ENCODE measurements at regions not wholly inside any gene's neighbourhood (a gene's known extent, or its start where the extent isn't known, plus 50 kb on each side); places are given as distances from the start of the nearest gene placed in this dataset.

- no peak overlapping the region for H3K4me2 ChIP-seq (ENCODE audit: low read length)
- no peak overlapping the region for H3K4me3 ChIP-seq (ENCODE audit: insufficient read depth, low read depth, low read length)
- no peaks in the 10 kb centered on the region for H3K4me1 Mint-ChIP-seq (ENCODE audit: low read depth, unreplicated experiment)
- no peaks in the 10 kb centered on the region for H3K36me3 ChIP-seq (ENCODE audit: insufficient read depth, low read length)
- H2AFZ ChIP-seq (ENCODE audit: low read depth, low read length), result no peak overlapping the region
- H3K9ac ChIP-seq (ENCODE audit: low read length), result no peak overlapping the region
- no peak for DNase-seq (ENCODE audit: low read depth)
- H3K9me3 ChIP-seq (ENCODE audit: insufficient read depth, low read depth, low read length), result peaks cover 3% of the 10 kb centered on the region
- no peak overlapping the region for H3K27ac Mint-ChIP-seq (ENCODE audit: unreplicated experiment)
- H3K27me3 Mint-ChIP-seq (ENCODE audit: low read depth, unreplicated experiment), result peaks cover 38% of the 10 kb centered on the region
- no peak overlapping the region for H3K4me3 Mint-ChIP-seq (ENCODE audit: unreplicated experiment)
- no peaks in the 10 kb centered on the region for H4K20me1 ChIP-seq (ENCODE audit: insufficient read depth, low read length)
- no peaks in the 10 kb centered on the region for H3K4me1 ChIP-seq (ENCODE audit: insufficient read depth, low read length)
- no peak for TF ChIP-seq EZH2 (IDR thresholded peaks at IDR 0.05; ENCODE audit: insufficient read depth, low read length)
- TF ChIP-seq, protein P1, sequence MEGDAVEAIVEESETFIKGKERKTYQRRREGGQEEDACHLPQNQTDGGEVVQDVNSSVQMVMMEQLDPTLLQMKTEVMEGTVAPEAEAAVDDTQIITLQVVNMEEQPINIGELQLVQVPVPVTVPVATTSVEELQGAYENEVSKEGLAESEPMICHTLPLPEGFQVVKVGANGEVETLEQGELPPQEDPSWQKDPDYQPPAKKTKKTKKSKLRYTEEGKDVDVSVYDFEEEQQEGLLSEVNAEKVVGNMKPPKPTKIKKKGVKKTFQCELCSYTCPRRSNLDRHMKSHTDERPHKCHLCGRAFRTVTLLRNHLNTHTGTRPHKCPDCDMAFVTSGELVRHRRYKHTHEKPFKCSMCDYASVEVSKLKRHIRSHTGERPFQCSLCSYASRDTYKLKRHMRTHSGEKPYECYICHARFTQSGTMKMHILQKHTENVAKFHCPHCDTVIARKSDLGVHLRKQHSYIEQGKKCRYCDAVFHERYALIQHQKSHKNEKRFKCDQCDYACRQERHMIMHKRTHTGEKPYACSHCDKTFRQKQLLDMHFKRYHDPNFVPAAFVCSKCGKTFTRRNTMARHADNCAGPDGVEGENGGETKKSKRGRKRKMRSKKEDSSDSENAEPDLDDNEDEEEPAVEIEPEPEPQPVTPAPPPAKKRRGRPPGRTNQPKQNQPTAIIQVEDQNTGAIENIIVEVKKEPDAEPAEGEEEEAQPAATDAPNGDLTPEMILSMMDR (IDR thresholded peaks at IDR 0.05; ENCODE audit: insufficient read depth, low read depth, low read length), result no peak
- H3K36me3 Mint-ChIP-seq (ENCODE audit: low read depth, unreplicated experiment), result no peaks in the 10 kb centered on the region
- H3K79me2 ChIP-seq (ENCODE audit: insufficient read depth, low read length), result no peaks in the 10 kb centered on the region
- H3K9me3 Mint-ChIP-seq (ENCODE audit: unreplicated experiment), result peaks cover 8% of the 10 kb centered on the region
- H3K27me3 ChIP-seq (ENCODE audit: insufficient read depth, low read length), result peaks cover 19% of the 10 kb centered on the region
- no peak overlapping the region for H3K27ac ChIP-seq (ENCODE audit: low read depth, low read length)
- no peak for FAIRE-seq
These were observed 283.0 kb upstream of the RTL1 start for GRCh38 chr14:101186544-101186943.

- no peak for DNase-seq (ENCODE audit: low read depth)
- Histone ChIP-seq H3K9ac (ENCODE audit: low read length) (no peak overlapping the region), H4K20me1 (ENCODE audit: insufficient read depth, low read length) (no peaks in the 10 kb centered on the region), H2AFZ (ENCODE audit: low read depth, low read length) (no peak overlapping the region), H3K4me1 (ENCODE audit: insufficient read depth, low read length) (no peaks in the 10 kb centered on the region), H3K4me3 (ENCODE audit: insufficient read depth, low read depth, low read length) (no peak overlapping the region), H3K79me2 (ENCODE audit: insufficient read depth, low read length) (no peaks in the 10 kb centered on the region), H3K4me2 (ENCODE audit: low read length) (no peak overlapping the region), H3K36me3 (ENCODE audit: insufficient read depth, low read length) (no peaks in the 10 kb centered on the region), H3K9me3 (ENCODE audit: insufficient read depth, low read depth, low read length) (peaks cover 2% of the 10 kb centered on the region), H3K27me3 (ENCODE audit: insufficient read depth, low read length) (peaks cover 19% of the 10 kb centered on the region), H3K27ac (ENCODE audit: low read depth, low read length) (no peak overlapping the region)
- H3K36me3 Mint-ChIP-seq (ENCODE audit: low read depth, unreplicated experiment), result no peaks in the 10 kb centered on the region
- peaks cover 39% of the 10 kb centered on the region for H3K27me3 Mint-ChIP-seq (ENCODE audit: low read depth, unreplicated experiment)
- H3K27ac Mint-ChIP-seq (ENCODE audit: unreplicated experiment), result no peak overlapping the region
- no peak overlapping the region for H3K4me3 Mint-ChIP-seq (ENCODE audit: unreplicated experiment)
- no peaks in the 10 kb centered on the region for H3K4me1 Mint-ChIP-seq (ENCODE audit: low read depth, unreplicated experiment)
- peaks cover 8% of the 10 kb centered on the region for H3K9me3 Mint-ChIP-seq (ENCODE audit: unreplicated experiment)
- no peak for FAIRE-seq
- TF ChIP-seq, protein P1 (IDR thresholded peaks at IDR 0.05; ENCODE audit: insufficient read depth, low read depth, low read length), result no peak
- TF ChIP-seq EZH2 (IDR thresholded peaks at IDR 0.05; ENCODE audit: insufficient read depth, low read length), result no peak
These were observed 283.7 kb upstream of the RTL1 start for GRCh38 chr14:101186992-101187815.

Data from astrocyte (in vitro differentiated cells and primary cell).